NCI-H146 (cell line): ENCODE measurements at regions not wholly inside any gene's neighbourhood (a gene's known extent, or its start where the extent isn't known, plus 50 kb on each side); places are given as distances from the start of the nearest gene placed in this dataset.

Experiments
- DNase-seq: peaks from one replicate; lab custom pipeline; 2025; lab: John Stamatoyannopoulos, UW

DNA sequence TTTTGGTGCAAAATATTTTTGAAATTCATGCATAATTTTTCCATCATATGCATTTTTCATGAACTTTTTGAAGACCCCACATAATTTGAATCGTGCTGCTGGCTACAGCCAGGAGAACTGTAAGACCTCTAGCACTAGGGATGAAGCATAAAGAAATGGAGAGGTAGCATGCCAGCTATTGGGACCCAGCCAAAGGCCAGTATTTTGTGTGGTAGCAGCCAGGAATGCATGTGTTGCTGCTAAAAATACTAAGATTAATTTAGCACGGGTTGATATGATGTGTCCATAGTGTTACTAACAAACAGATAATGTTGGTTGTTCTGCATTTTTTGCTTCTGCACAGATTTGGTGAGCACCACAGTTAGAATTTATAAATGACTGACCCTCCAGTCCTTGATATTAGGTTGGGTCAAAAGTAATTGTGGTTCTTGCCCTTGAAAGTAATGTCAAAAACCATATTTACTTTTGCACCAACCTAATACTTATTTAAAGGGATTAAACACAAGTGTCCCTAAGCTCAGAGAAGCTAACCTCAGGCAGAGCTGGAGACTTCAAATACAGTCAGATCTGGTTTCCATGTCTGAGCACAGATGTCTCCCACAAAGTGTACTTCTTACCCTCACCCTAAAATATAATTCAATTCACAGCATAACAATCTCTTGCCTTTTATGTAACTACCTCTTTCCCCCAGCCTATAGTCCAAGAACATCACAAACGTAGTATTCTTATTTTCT lies 54.1 kb upstream of the NPSR1 start:
- DNase-seq = no peak
